Left ventricle myocardium inferior (tissue), 1 donor: ENCODE measurements at regions not wholly inside any gene's neighbourhood (a gene's known extent, or its start where the extent isn't known, plus 50 kb on each side); places are given as distances from the start of the nearest gene placed in this dataset.
"Not testable (repeated sequence)": the region's sequence is repeated elsewhere in the genome, so short reads cannot be mapped to it uniquely, and the experiment has no call there.

Source experiments
- DNase-seq: peaks from one replicate; pipeline ENCODE4 v3.0.0-alpha.2; 2020
- H3K27ac ChIP-seq: fragments of 200-600 bp; replicated peaks from 2 replicates; pipeline ENCODE4 v1.8.0; 2021
- H3K27me3 ChIP-seq: fragments of 200-600 bp; 2 replicates; pipeline ENCODE4 v1.8.0; 2021; ENCODE audit warnings: low read depth
- H3K36me3 ChIP-seq: fragments of 200-600 bp; 2 replicates; pipeline ENCODE4 v1.8.0; 2021
- H3K4me1 ChIP-seq: fragments of 200-600 bp; 2 replicates; pipeline ENCODE4 v1.8.0; 2021
- H3K4me3 ChIP-seq: fragments of 200-600 bp; 2 replicates; pipeline ENCODE4 v1.8.0; 2021; ENCODE audit warnings: mild to moderate bottlenecking, moderate library complexity
- H3K9me3 ChIP-seq: fragments of 200-600 bp; replicated peaks from 2 replicates; pipeline ENCODE4 v1.8.0; 2021
- CTCF ChIP-seq: fragments of 200-600 bp; IDR thresholded peaks from 2 replicates; pipeline ENCODE4 v1.8.0; 2021; ENCODE audit warnings: antibody characterized with exemption, mild to moderate bottlenecking, borderline replicate concordance
- intact Hi-C: fragments of 100-400 bp; cut with micrococcal nuclease; formaldehyde crosslinking; loops from one replicate; pipeline ENCODE4 v1.11.0; 2022
- donor health status: DM: no; HTN: yes; CAD: no; lungs with severe emphysema.

- intact Hi-C loops, result no loop called here
- TF ChIP-seq CTCF, result no peak
Observed at GRCh38 chr3:150344079-150344759, 63.9 kb upstream of the TSC22D2 start.

DNA sequence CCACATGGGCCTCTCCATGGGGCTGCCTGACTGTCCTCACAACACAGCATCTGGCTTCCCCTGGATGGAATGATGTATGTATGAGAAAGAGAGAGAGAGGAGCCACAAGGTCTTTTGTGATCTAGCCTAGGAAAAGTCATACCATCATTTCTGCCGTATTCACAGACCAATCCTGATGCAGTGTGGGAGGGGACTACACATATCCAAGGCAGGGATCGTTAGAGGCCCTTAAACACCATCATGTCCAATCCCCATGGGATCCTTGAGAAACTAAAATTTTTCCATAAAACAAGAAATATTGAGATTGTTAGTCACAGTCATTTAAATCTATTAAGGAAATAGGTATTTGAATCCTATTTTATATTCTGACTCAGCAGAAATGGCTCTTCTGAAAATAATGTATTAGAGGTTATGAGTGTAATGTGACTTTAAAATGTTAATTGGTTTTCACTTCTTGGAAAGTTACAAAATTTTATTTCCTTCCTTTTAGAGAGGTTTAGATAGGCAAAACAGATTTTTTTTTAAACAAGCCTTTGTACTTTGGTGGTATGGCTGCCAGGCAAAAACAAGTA, 65.1 kb upstream of the TSC22D2 start:
- Histone ChIP-seq H3K36me3 (no peaks in the 10 kb centered on the region), H3K27me3 (no peaks in the 10 kb centered on the region), H3K4me1 (peaks cover 4% of the 10 kb centered on the region), H3K27ac (no peak overlapping the region), H3K4me3 (no peak overlapping the region), H3K9me3 (peaks cover under 1% of the 10 kb centered on the region)
- intact Hi-C loops, result no loop called here
- DNase-seq, result no peak
- no peak for TF ChIP-seq CTCF

More at GRCh38 chr3:150344079-150344759, 63.9 kb upstream of the TSC22D2 start:
- H3K36me3 ChIP-seq, result no peaks in the 10 kb centered on the region
- no peak for DNase-seq
- H3K27me3 ChIP-seq, result no peaks in the 10 kb centered on the region
- H3K4me3 ChIP-seq, result no peak overlapping the region
- no peaks in the 10 kb centered on the region for H3K9me3 ChIP-seq
- peaks cover 15% of the 10 kb centered on the region for H3K4me1 ChIP-seq
- H3K27ac ChIP-seq, result no peak overlapping the region

- Histone ChIP-seq H3K9me3 (peaks cover 4% of the 10 kb centered on the region), H3K36me3 (no peaks in the 10 kb centered on the region), H3K4me1 (no peaks in the 10 kb centered on the region), H3K27me3 (no peaks in the 10 kb centered on the region), H3K4me3 (no peak overlapping the region), H3K27ac (no peak overlapping the region)
- no peak for TF ChIP-seq CTCF
- peak; percentile 28 for DNase-seq
- intact Hi-C loops, result no loop called here
Observed at GRCh38 chr3:150341891-150342290, 66.2 kb upstream of the TSC22D2 start.

DNA sequence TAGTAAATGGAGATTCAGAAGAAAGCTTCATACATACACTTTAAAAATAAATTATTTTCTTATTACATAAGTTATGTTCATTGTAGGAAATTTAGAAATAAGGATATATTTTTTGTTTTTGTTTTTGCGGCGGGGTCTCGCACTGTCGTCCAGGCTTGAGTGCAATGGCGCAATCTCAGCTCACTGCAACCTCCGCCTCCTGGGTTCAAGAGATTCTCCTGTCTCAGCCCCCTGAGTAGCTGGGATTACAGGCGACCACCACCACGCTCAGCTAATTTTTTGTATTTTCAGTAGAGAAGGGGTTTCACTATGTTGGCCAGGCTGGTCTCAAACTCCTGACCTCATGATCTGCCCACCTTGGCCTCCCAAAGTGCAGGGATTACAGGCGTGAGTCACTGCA, 71.7 kb upstream of the TSC22D2 start:
- intact Hi-C loops, H3K27me3 ChIP-seq, H3K27ac ChIP-seq, DNase-seq, H3K9me3 ChIP-seq, H3K36me3 ChIP-seq, H3K4me1 ChIP-seq, H3K4me3 ChIP-seq: not testable (repeated sequence)

- Histone ChIP-seq H3K36me3 (no peaks in the 10 kb centered on the region), H3K9me3 (peaks cover 4% of the 10 kb centered on the region), H3K27me3 (no peaks in the 10 kb centered on the region), H3K27ac (no peak overlapping the region), H3K4me1 (no peaks in the 10 kb centered on the region), H3K4me3 (no peak overlapping the region)
- intact Hi-C loops, result no loop called here
- no peak for TF ChIP-seq CTCF
- no peak for DNase-seq
Observed at GRCh38 chr3:150335631-150336030, 72.5 kb upstream of the TSC22D2 start.

- no peak for DNase-seq
- H3K4me3 ChIP-seq, result no peak overlapping the region
- no peaks in the 10 kb centered on the region for H3K36me3 ChIP-seq
- H3K27ac ChIP-seq, result no peak overlapping the region
- no peaks in the 10 kb centered on the region for H3K4me1 ChIP-seq
- intact Hi-C loops, result no loop called here
- TF ChIP-seq CTCF, result no peak
- H3K27me3 ChIP-seq, result no peaks in the 10 kb centered on the region
- peaks cover 4% of the 10 kb centered on the region for H3K9me3 ChIP-seq
Observed at GRCh38 chr3:150334974-150335373, 73.1 kb upstream of the TSC22D2 start.
